ENCODE measurements at regions not wholly inside any gene's neighbourhood (a gene's known extent, or its start where the extent isn't known, plus 50 kb on each side); places are given as distances from the start of the nearest gene placed in this dataset.
A peak's percentile ranks its signal among the peaks of the same experiment; 100 is the strongest.

- Histone ChIP-seq H3K9ac (ENCODE audit: low read length) (no peak overlapping the region), H3K4me3 (ENCODE audit: low read length) (peak overlapping the region; percentile 61), H3K27me3 (ENCODE audit: control insufficient read depth, insufficient read depth, low read length) (peaks cover 27% of the 10 kb centered on the region), H3K4me1 (ENCODE audit: control insufficient read depth, low read depth, low read length) (peaks cover 32% of the 10 kb centered on the region), H3K9me3 (ENCODE audit: control insufficient read depth, low read depth, low read length) (no peaks in the 10 kb centered on the region), H3K36me3 (ENCODE audit: control insufficient read depth, low read depth, low read length) (no peaks in the 10 kb centered on the region), H3K27ac (ENCODE audit: low read length) (no peak overlapping the region)
Measured at GRCh38 chr13:106348075-106348840, 187.2 kb downstream of the EFNB2 start.

GRCh38 chr13:106344342-106344741 lies 191.1 kb downstream of the EFNB2 start:
- peaks cover 14% of the 10 kb centered on the region for H3K27me3 ChIP-seq (ENCODE audit: control insufficient read depth, insufficient read depth, low read length)
- H3K27ac ChIP-seq (ENCODE audit: low read length): no peak overlapping the region
- peaks cover 15% of the 10 kb centered on the region for H3K4me1 ChIP-seq (ENCODE audit: control insufficient read depth, low read depth, low read length)
- H3K9ac ChIP-seq (ENCODE audit: low read length): no peak overlapping the region
- no peak overlapping the region for H3K4me3 ChIP-seq (ENCODE audit: low read length)
- H3K9me3 ChIP-seq (ENCODE audit: control insufficient read depth, low read depth, low read length): peaks cover 15% of the 10 kb centered on the region
- no peaks in the 10 kb centered on the region for H3K36me3 ChIP-seq (ENCODE audit: control insufficient read depth, low read depth, low read length)

GRCh38 chr13:106343836-106344235 lies 191.6 kb downstream of the EFNB2 start:
- peaks cover 13% of the 10 kb centered on the region for H3K4me1 ChIP-seq (ENCODE audit: control insufficient read depth, low read depth, low read length)
- no peak overlapping the region for H3K9ac ChIP-seq (ENCODE audit: low read length)
- peaks cover 9% of the 10 kb centered on the region for H3K27me3 ChIP-seq (ENCODE audit: control insufficient read depth, insufficient read depth, low read length)
- peaks cover 15% of the 10 kb centered on the region for H3K9me3 ChIP-seq (ENCODE audit: control insufficient read depth, low read depth, low read length)
- no peaks in the 10 kb centered on the region for H3K36me3 ChIP-seq (ENCODE audit: control insufficient read depth, low read depth, low read length)
- H3K27ac ChIP-seq (ENCODE audit: low read length): no peak overlapping the region
- no peak overlapping the region for H3K4me3 ChIP-seq (ENCODE audit: low read length)

GRCh38 chr13:106340249-106340648 lies 195.2 kb downstream of the EFNB2 start:
- Histone ChIP-seq H3K4me3 (ENCODE audit: low read length) (no peak overlapping the region), H3K9me3 (ENCODE audit: control insufficient read depth, low read depth, low read length) (peaks cover 15% of the 10 kb centered on the region), H3K27me3 (ENCODE audit: control insufficient read depth, insufficient read depth, low read length) (no peaks in the 10 kb centered on the region), H3K4me1 (ENCODE audit: control insufficient read depth, low read depth, low read length) (no peaks in the 10 kb centered on the region), H3K36me3 (ENCODE audit: control insufficient read depth, low read depth, low read length) (no peaks in the 10 kb centered on the region), H3K9ac (ENCODE audit: low read length) (no peak overlapping the region), H3K27ac (ENCODE audit: low read length) (no peak overlapping the region)

GRCh38 chr13:106337096-106337850 lies 198.2 kb downstream of the EFNB2 start:
- H3K27me3 ChIP-seq (ENCODE audit: control insufficient read depth, insufficient read depth, low read length): no peaks in the 10 kb centered on the region
- H3K4me1 ChIP-seq (ENCODE audit: control insufficient read depth, low read depth, low read length): peaks cover 13% of the 10 kb centered on the region
- H3K9me3 ChIP-seq (ENCODE audit: control insufficient read depth, low read depth, low read length): peaks cover 15% of the 10 kb centered on the region
- no peaks in the 10 kb centered on the region for H3K36me3 ChIP-seq (ENCODE audit: control insufficient read depth, low read depth, low read length)
- H3K9ac ChIP-seq (ENCODE audit: low read length): no peak overlapping the region
- no peak overlapping the region for H3K4me3 ChIP-seq (ENCODE audit: low read length)
- no peak overlapping the region for H3K27ac ChIP-seq (ENCODE audit: low read length)

- no peak overlapping the region for H3K27ac ChIP-seq (ENCODE audit: low read length)
- peaks cover 15% of the 10 kb centered on the region for H3K9me3 ChIP-seq (ENCODE audit: control insufficient read depth, low read depth, low read length)
- no peaks in the 10 kb centered on the region for H3K27me3 ChIP-seq (ENCODE audit: control insufficient read depth, insufficient read depth, low read length)
- peaks cover 15% of the 10 kb centered on the region for H3K4me1 ChIP-seq (ENCODE audit: control insufficient read depth, low read depth, low read length)
- no peak overlapping the region for H3K9ac ChIP-seq (ENCODE audit: low read length)
- no peak overlapping the region for H3K4me3 ChIP-seq (ENCODE audit: low read length)
- no peaks in the 10 kb centered on the region for H3K36me3 ChIP-seq (ENCODE audit: control insufficient read depth, low read depth, low read length)
Measured at GRCh38 chr13:106336668-106337067, 198.8 kb downstream of the EFNB2 start.

GRCh38 chr13:106332621-106333020 lies 202.8 kb downstream of the EFNB2 start:
- no peaks in the 10 kb centered on the region for H3K9me3 ChIP-seq (ENCODE audit: control insufficient read depth, low read depth, low read length)

GRCh38 chr13:106331116-106331515 lies 204.3 kb downstream of the EFNB2 start:
- H3K27ac ChIP-seq (ENCODE audit: low read length): no peak overlapping the region
- H3K36me3 ChIP-seq (ENCODE audit: control insufficient read depth, low read depth, low read length): no peaks in the 10 kb centered on the region
- peaks cover 15% of the 10 kb centered on the region for H3K4me1 ChIP-seq (ENCODE audit: control insufficient read depth, low read depth, low read length)
- no peak overlapping the region for H3K9ac ChIP-seq (ENCODE audit: low read length)
- H3K4me3 ChIP-seq (ENCODE audit: low read length): no peak overlapping the region
- H3K9me3 ChIP-seq (ENCODE audit: control insufficient read depth, low read depth, low read length): no peaks in the 10 kb centered on the region
- no peaks in the 10 kb centered on the region for H3K27me3 ChIP-seq (ENCODE audit: control insufficient read depth, insufficient read depth, low read length)

More at GRCh38 chr13:106332621-106333020, 202.8 kb downstream of the EFNB2 start:
- no peak overlapping the region for H3K9ac ChIP-seq (ENCODE audit: low read length)
- peaks cover 15% of the 10 kb centered on the region for H3K4me1 ChIP-seq (ENCODE audit: control insufficient read depth, low read depth, low read length)
- no peak overlapping the region for H3K27ac ChIP-seq (ENCODE audit: low read length)
- no peaks in the 10 kb centered on the region for H3K36me3 ChIP-seq (ENCODE audit: control insufficient read depth, low read depth, low read length)
- no peak overlapping the region for H3K4me3 ChIP-seq (ENCODE audit: low read length)
- H3K27me3 ChIP-seq (ENCODE audit: control insufficient read depth, insufficient read depth, low read length): no peaks in the 10 kb centered on the region

GRCh38 chr13:106329941-106330340 lies 205.5 kb downstream of the EFNB2 start:
- Histone ChIP-seq H3K4me1 (ENCODE audit: control insufficient read depth, low read depth, low read length) (peaks cover 15% of the 10 kb centered on the region), H3K9ac (ENCODE audit: low read length) (no peak overlapping the region), H3K9me3 (ENCODE audit: control insufficient read depth, low read depth, low read length) (no peaks in the 10 kb centered on the region), H3K27ac (ENCODE audit: low read length) (no peak overlapping the region), H3K36me3 (ENCODE audit: control insufficient read depth, low read depth, low read length) (no peaks in the 10 kb centered on the region), H3K4me3 (ENCODE audit: low read length) (no peak overlapping the region), H3K27me3 (ENCODE audit: control insufficient read depth, insufficient read depth, low read length) (no peaks in the 10 kb centered on the region)

- Histone ChIP-seq H3K9ac (ENCODE audit: low read length) (no peak overlapping the region), H3K4me3 (ENCODE audit: low read length) (no peak overlapping the region), H3K9me3 (ENCODE audit: control insufficient read depth, low read depth, low read length) (peaks cover 11% of the 10 kb centered on the region), H3K27me3 (ENCODE audit: control insufficient read depth, insufficient read depth, low read length) (no peaks in the 10 kb centered on the region), H3K36me3 (ENCODE audit: control insufficient read depth, low read depth, low read length) (no peaks in the 10 kb centered on the region), H3K27ac (ENCODE audit: low read length) (no peak overlapping the region), H3K4me1 (ENCODE audit: control insufficient read depth, low read depth, low read length) (no peaks in the 10 kb centered on the region)
Measured at GRCh38 chr13:106326751-106327150, 208.7 kb downstream of the EFNB2 start.

- Histone ChIP-seq H3K4me3 (ENCODE audit: low read length) (no peak overlapping the region), H3K4me1 (ENCODE audit: control insufficient read depth, low read depth, low read length) (no peaks in the 10 kb centered on the region), H3K9ac (ENCODE audit: low read length) (no peak overlapping the region), H3K9me3 (ENCODE audit: control insufficient read depth, low read depth, low read length) (peaks cover 11% of the 10 kb centered on the region), H3K27me3 (ENCODE audit: control insufficient read depth, insufficient read depth, low read length) (no peaks in the 10 kb centered on the region), H3K27ac (ENCODE audit: low read length) (no peak overlapping the region), H3K36me3 (ENCODE audit: control insufficient read depth, low read depth, low read length) (no peaks in the 10 kb centered on the region)
Measured at GRCh38 chr13:106324444-106324843, 211.0 kb downstream of the EFNB2 start.
